ENCODE measurements at regions not wholly inside any gene's neighbourhood (a gene's known extent, or its start where the extent isn't known, plus 50 kb on each side); places are given as distances from the start of the nearest gene placed in this dataset.

DNA sequence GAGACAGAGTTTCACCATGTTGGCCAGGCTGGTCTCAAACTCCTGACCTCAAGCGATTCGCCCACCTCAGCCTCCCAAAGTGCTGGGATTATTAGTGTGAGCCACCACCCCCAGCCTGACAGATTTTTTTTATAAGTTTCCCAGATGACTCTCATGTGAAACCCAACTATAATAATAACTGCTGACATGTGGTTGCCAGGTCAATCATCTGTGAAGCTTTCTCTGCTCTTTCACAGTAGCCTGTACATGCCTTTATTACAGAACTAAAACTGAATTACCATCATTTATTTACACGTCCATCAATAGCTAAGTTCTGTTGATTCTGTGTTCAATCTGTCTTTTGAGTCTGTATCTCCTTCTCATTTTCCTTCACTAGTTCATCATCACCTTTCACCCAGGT is 218.5 kb downstream of the RPS29 start:
- CTCF ChIA-PET: no interaction called here
- no peak overlapping the region for H3K27ac Mint-ChIP-seq
- DNase-seq (no peak), ATAC-seq (ENCODE audit: low read depth) (no peak)
- intact Hi-C loops (cut with micrococcal nuclease): no loop called here
- no peaks in the 10 kb centered on the region for H3K9me3 Mint-ChIP-seq
- POLR2A ChIA-PET: no interaction called here
- no peaks in the 10 kb centered on the region for H3K27me3 Mint-ChIP-seq
- no peak overlapping the region for H3K4me3 Mint-ChIP-seq
- no peaks in the 10 kb centered on the region for H3K4me1 Mint-ChIP-seq
- H3K36me3 Mint-ChIP-seq (ENCODE audit: low read depth): no peaks in the 10 kb centered on the region
- TF ChIP-seq, protein P1, sequence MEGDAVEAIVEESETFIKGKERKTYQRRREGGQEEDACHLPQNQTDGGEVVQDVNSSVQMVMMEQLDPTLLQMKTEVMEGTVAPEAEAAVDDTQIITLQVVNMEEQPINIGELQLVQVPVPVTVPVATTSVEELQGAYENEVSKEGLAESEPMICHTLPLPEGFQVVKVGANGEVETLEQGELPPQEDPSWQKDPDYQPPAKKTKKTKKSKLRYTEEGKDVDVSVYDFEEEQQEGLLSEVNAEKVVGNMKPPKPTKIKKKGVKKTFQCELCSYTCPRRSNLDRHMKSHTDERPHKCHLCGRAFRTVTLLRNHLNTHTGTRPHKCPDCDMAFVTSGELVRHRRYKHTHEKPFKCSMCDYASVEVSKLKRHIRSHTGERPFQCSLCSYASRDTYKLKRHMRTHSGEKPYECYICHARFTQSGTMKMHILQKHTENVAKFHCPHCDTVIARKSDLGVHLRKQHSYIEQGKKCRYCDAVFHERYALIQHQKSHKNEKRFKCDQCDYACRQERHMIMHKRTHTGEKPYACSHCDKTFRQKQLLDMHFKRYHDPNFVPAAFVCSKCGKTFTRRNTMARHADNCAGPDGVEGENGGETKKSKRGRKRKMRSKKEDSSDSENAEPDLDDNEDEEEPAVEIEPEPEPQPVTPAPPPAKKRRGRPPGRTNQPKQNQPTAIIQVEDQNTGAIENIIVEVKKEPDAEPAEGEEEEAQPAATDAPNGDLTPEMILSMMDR (IDR thresholded peaks at IDR 0.05): no peak

DNA sequence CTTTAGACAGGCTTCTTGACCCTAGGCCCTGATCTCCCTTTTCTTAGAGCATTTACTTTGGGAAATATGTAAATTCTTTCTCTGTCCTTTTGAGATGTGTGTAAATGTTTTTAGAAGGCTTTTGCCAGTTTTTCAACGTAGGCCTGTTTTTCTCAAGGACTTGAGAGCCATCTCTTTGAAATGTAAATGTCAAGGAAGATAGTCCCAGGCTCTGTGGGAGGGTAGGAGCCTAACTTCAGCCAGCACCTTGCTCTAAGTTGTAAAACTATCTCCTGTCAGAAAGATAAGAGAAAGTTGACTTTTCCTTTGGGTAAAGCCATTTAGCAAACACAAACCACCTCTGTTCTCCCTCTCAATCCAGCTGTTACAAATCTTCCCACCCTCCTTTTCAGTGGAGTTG is 219.8 kb downstream of the RPS29 start:
- H3K36me3 Mint-ChIP-seq (ENCODE audit: low read depth): no peaks in the 10 kb centered on the region
- ChIA-PET CTCF (no interaction called here), POLR2A (no interaction called here)
- no peaks in the 10 kb centered on the region for H3K9me3 Mint-ChIP-seq
- intact Hi-C loops (cut with micrococcal nuclease): no loop called here
- ATAC-seq (ENCODE audit: low read depth) (no peak), DNase-seq (no peak)
- H3K27ac Mint-ChIP-seq: no peak overlapping the region
- H3K4me3 Mint-ChIP-seq: no peak overlapping the region
- no peaks in the 10 kb centered on the region for H3K27me3 Mint-ChIP-seq
- TF ChIP-seq, protein P1 (IDR thresholded peaks at IDR 0.05): no peak
- no peaks in the 10 kb centered on the region for H3K4me1 Mint-ChIP-seq

DNA sequence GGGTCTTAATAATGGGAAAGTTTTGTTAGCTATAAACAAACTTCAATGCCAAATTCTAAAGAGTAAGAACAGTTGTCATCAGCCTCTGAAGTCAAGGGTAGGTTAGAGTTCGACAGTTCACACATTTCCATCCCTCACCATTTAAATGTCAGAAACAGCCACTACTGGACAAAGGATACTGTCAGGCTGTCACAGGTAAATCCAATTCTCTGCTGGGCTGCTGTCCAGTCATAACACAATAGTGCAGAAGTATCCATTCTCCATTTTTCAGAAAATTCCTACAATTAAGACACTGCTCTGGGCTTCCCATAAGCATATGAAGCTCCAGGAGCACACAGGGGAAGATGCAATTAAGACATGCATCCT is 221.4 kb downstream of the RPS29 start:
- ATAC-seq (ENCODE audit: low read depth) (no peak), DNase-seq (no peak)
- Mint-ChIP-seq H3K27ac (no peak overlapping the region), H3K4me3 (no peak overlapping the region), H3K36me3 (ENCODE audit: low read depth) (no peaks in the 10 kb centered on the region), H3K27me3 (no peaks in the 10 kb centered on the region), H3K4me1 (no peaks in the 10 kb centered on the region), H3K9me3 (no peaks in the 10 kb centered on the region)
- POLR2A ChIA-PET: no interaction called here
- intact Hi-C loops (cut with micrococcal nuclease): no loop called here
- TF ChIP-seq, protein P1 (IDR thresholded peaks at IDR 0.05): no peak
- CTCF ChIA-PET: no interaction called here

DNA sequence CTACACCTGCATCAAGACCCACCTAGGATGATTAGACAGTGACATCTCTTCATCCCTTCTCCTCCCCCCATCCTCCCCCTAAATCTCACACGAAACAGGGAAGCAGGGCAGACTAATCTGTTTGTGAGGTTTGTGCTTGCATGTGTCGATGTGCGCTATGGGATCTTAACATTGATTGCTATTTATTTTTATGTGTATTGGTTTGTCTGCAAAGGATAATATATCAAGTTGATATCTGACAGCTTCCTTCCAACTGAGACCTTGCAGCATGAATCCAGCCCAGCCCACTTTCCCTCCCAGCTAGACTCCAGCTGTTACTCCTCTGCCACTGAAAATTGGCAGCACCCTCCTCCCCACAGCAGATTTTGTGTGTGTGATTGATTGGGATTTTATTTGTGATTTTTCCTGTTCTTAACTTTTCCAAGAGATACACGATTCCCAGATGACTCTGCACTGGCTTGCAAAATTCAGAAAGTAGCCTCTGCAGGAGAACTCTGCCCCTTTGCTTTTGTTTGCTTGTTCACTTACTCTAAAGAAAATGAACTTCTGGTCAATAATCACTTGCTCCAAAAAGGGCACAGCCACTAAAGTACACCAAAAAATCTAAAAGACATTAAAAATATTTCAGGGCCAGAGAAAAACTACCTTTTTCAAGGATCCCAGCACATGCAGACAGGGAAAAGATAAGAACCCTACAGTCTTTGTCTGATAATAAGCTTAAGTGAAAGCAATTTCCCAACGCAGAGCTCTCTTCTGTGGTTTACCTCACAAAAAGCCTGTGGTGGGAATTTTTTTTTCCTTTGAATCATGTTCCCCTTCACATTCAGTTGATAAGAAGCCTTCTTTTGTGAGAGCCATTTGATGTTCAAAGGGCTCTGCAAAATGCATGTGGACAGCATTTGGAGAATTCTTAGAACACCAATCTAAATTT is 222.1 kb downstream of the RPS29 start:
- peaks cover 2% of the 10 kb centered on the region for H3K27me3 Mint-ChIP-seq
- H3K27ac Mint-ChIP-seq: no peak overlapping the region
- ATAC-seq (ENCODE audit: low read depth) (no peak), DNase-seq (no peak)
- CTCF ChIA-PET: no interaction called here
- intact Hi-C loops (cut with micrococcal nuclease): no loop called here
- TF ChIP-seq, protein P1 (IDR thresholded peaks at IDR 0.05): no peak
- H3K9me3 Mint-ChIP-seq: peaks cover 2% of the 10 kb centered on the region
- no peaks in the 10 kb centered on the region for H3K4me1 Mint-ChIP-seq
- H3K4me3 Mint-ChIP-seq: no peak overlapping the region
- POLR2A ChIA-PET: no interaction called here
- no peaks in the 10 kb centered on the region for H3K36me3 Mint-ChIP-seq (ENCODE audit: low read depth)

DNA sequence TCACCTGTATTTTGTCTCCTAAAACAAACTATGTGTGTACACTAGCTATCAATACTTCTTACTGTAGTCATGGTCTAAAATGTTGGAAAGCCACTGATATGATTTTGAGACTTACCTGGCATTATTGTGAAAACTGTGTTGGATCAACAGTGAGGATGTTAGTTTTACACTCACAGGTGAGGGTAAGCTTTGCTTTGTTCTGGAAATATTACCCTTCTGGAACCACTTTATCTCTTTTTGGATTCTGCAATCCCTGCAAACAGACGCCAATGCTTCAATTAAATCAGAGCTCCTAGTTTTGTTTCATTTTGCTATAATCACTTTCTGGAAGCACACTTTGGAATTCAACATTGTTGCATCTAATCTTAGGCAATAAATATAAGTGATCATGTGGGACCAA is 223.3 kb downstream of the RPS29 start:
- Mint-ChIP-seq H3K9me3 (peaks cover 2% of the 10 kb centered on the region), H3K4me1 (no peaks in the 10 kb centered on the region), H3K27me3 (peaks cover 2% of the 10 kb centered on the region), H3K27ac (no peak overlapping the region), H3K4me3 (no peak overlapping the region), H3K36me3 (ENCODE audit: low read depth) (no peaks in the 10 kb centered on the region)
- TF ChIP-seq, protein P1 (IDR thresholded peaks at IDR 0.05): no peak
- no peak for ATAC-seq (ENCODE audit: low read depth)
- DNase-seq: no peak
- ChIA-PET CTCF (no interaction called here), POLR2A (no interaction called here)
- intact Hi-C loops (cut with micrococcal nuclease): no loop called here
